ENCODE measurements at regions not wholly inside any gene's neighbourhood (a gene's known extent, or its start where the extent isn't known, plus 50 kb on each side); places are given as distances from the start of the nearest gene placed in this dataset.

DNA sequence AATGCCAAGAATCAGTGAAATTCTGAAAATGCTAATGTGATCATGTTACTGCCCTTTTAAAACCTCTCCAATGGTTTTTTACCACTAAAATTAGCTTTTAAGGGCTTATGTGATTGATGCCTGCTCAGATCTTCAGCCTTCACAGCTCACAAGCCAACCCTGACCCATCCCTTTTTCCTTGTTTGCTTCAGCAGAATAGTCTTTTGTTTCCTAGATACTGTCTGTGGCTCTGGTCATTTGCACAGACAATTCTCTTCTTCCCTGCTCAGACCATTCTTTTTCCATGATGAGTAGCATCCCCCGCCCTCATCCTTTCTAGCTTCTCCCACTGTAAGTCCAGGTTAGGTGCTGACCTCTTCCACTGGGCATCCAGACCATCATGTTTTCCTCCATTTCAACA, 164.9 kb upstream of the NT5C1B start:
- TF ChIP-seq EZH2 (IDR thresholded peaks at IDR 0.05; ENCODE audit: insufficient read depth, poor library complexity, severe bottlenecking) (no peak), EZH2phosphoT487 (IDR thresholded peaks at IDR 0.05; ENCODE audit: insufficient read depth, low read depth) (no peak)
